Stimulated activated naive B cell treated with anti-CD40 and anti-IgM and Interleukin-4, amounts not matched to agents 10 μg/mL and 1 μg/mL and 100 μg/mL, for 72 hours (primary cell): ENCODE measurements at regions not wholly inside any gene's neighbourhood (a gene's known extent, or its start where the extent isn't known, plus 50 kb on each side); places are given as distances from the start of the nearest gene placed in this dataset.

Experiments used
- ATAC-seq, 2 donors: fragments of 150-1000 bp; cut with Tn5 transposase; replicated peaks; 2 replicates each; pipeline ENCODE4 v1.10.0; 2021; ENCODE audit warnings: moderate library complexity in 1 of 2
- DNase-seq: peaks from one replicate; pipeline ENCODE4 v3.0.0; 2021
- H3K27ac Mint-ChIP-seq: one replicate; pipeline ENCODE4 v1.8.0; 2022; ENCODE audit warnings: mild to moderate bottlenecking, mixed read lengths
- H3K27me3 Mint-ChIP-seq, 2 donors: one replicate each; pipeline ENCODE4 v1.8.0; 2022; ENCODE audit warnings: mixed read lengths in 2 of 2
- H3K36me3 Mint-ChIP-seq, 2 donors: one replicate each; pipeline ENCODE4 v1.8.0; 2022; ENCODE audit warnings: mixed read lengths in 2 of 2, mild to moderate bottlenecking in 1 of 2
- H3K4me1 Mint-ChIP-seq, 2 donors: one replicate each; pipeline ENCODE4 v1.8.0; 2022; ENCODE audit warnings: mixed read lengths in 2 of 2, mild to moderate bottlenecking in 1 of 2
- H3K4me3 Mint-ChIP-seq, 2 donors: one replicate each; pipeline ENCODE4 v1.8.0; 2022; ENCODE audit warnings: mild to moderate bottlenecking in 2 of 2, mixed read lengths in 2 of 2, moderate library complexity in 1 of 2
- H3K9me3 Mint-ChIP-seq, 2 donors: one replicate each; pipeline ENCODE4 v1.8.0; 2022; ENCODE audit warnings: mixed read lengths in 2 of 2, mild to moderate bottlenecking in 1 of 2

- Mint-ChIP-seq H3K4me1 (no peaks in the 10 kb centered on the region), H3K36me3 (no peaks in the 10 kb centered on the region), H3K9me3 (peaks cover 0 to 5% of the 10 kb centered on the region in 2 donors), H3K27me3 (no peaks in the 10 kb centered on the region), H3K4me3 (no peak overlapping the region), H3K27ac (no peak overlapping the region)
- no peak for ATAC-seq
- DNase-seq, result no peak
These were observed 140.2 kb upstream of the PRPS1L1 start for GRCh38 chr7:18167815-18168214.

GRCh38 chr7:18174996-18175395 lies 147.3 kb upstream of the PRPS1L1 start:
- peaks cover 0 to 9% of the 10 kb centered on the region in 2 donors for H3K27me3 Mint-ChIP-seq
- peaks cover 3 to 4% of the 10 kb centered on the region in 2 donors for H3K9me3 Mint-ChIP-seq
- H3K27ac Mint-ChIP-seq, result no peak overlapping the region
- peaks cover 14 to 16% of the 10 kb centered on the region in 2 donors for H3K4me1 Mint-ChIP-seq
- H3K4me3 Mint-ChIP-seq, result no peak overlapping the region
- no peaks in the 10 kb centered on the region for H3K36me3 Mint-ChIP-seq
- ATAC-seq, result no peak
- DNase-seq, result no peak

GRCh38 chr7:18175801-18176450 lies 148.3 kb upstream of the PRPS1L1 start:
- peaks cover 0 to 3% of the 10 kb centered on the region in 2 donors for H3K9me3 Mint-ChIP-seq
- H3K27ac Mint-ChIP-seq, result no peak overlapping the region
- peaks cover 0 to 9% of the 10 kb centered on the region in 2 donors for H3K27me3 Mint-ChIP-seq
- no peaks in the 10 kb centered on the region for H3K36me3 Mint-ChIP-seq
- no peak for DNase-seq
- H3K4me3 Mint-ChIP-seq, result no peak overlapping the region
- ATAC-seq, result no peak
- H3K4me1 Mint-ChIP-seq, result peaks cover 14 to 18% of the 10 kb centered on the region in 2 donors

GRCh38 chr7:18177129-18177814 lies 149.6 kb upstream of the PRPS1L1 start:
- no peaks in the 10 kb centered on the region for H3K36me3 Mint-ChIP-seq
- peaks cover 0 to 9% of the 10 kb centered on the region in 2 donors for H3K27me3 Mint-ChIP-seq
- ATAC-seq, result no peak
- H3K9me3 Mint-ChIP-seq, result peaks cover 0 to 3% of the 10 kb centered on the region in 2 donors
- peak overlapping the region; percentile 65 to 71 for H3K4me3 Mint-ChIP-seq
- DNase-seq, result no peak
- H3K27ac Mint-ChIP-seq, result no peak overlapping the region
- peaks cover 14 to 18% of the 10 kb centered on the region in 2 donors for H3K4me1 Mint-ChIP-seq

- peak; percentile 21 for DNase-seq
- peak overlapping the region; percentile 34 for H3K27ac Mint-ChIP-seq
- H3K4me3 Mint-ChIP-seq, result peak overlapping the region; percentile 65 to 71
- peaks cover 14 to 18% of the 10 kb centered on the region in 2 donors for H3K4me1 Mint-ChIP-seq
- peaks cover 0 to 3% of the 10 kb centered on the region in 2 donors for H3K9me3 Mint-ChIP-seq
- peaks cover 0 to 9% of the 10 kb centered on the region in 2 donors for H3K27me3 Mint-ChIP-seq
- ATAC-seq, result peak; percentile 88 to 90
- H3K36me3 Mint-ChIP-seq, result no peaks in the 10 kb centered on the region
These were observed 150.4 kb upstream of the PRPS1L1 start for GRCh38 chr7:18177815-18178660.

GRCh38 chr7:18179093-18179492 lies 151.4 kb upstream of the PRPS1L1 start:
- Mint-ChIP-seq H3K36me3 (no peaks in the 10 kb centered on the region), H3K4me3 (no peak overlapping the region), H3K27me3 (peaks cover 0 to 5% of the 10 kb centered on the region in 2 donors), H3K4me1 (peaks cover 14 to 18% of the 10 kb centered on the region in 2 donors), H3K9me3 (no peaks in the 10 kb centered on the region), H3K27ac (no peak overlapping the region)
- DNase-seq, result no peak
- peak in 1 of 2 donors; percentile 35 for ATAC-seq

- Mint-ChIP-seq H3K27ac (no peak overlapping the region), H3K36me3 (no peaks in the 10 kb centered on the region), H3K27me3 (no peaks in the 10 kb centered on the region), H3K4me3 (no peak overlapping the region), H3K4me1 (peaks cover 14 to 18% of the 10 kb centered on the region in 2 donors), H3K9me3 (no peaks in the 10 kb centered on the region)
- DNase-seq, result no peak
- no peak for ATAC-seq
These were observed 153.0 kb upstream of the PRPS1L1 start for GRCh38 chr7:18180685-18181084.

GRCh38 chr7:18189500-18190126 lies 162.0 kb upstream of the PRPS1L1 start:
- H3K27ac Mint-ChIP-seq, result no peak overlapping the region
- no peak overlapping the region for H3K4me3 Mint-ChIP-seq
- no peaks in the 10 kb centered on the region for H3K36me3 Mint-ChIP-seq
- no peaks in the 10 kb centered on the region for H3K27me3 Mint-ChIP-seq
- H3K9me3 Mint-ChIP-seq, result peaks cover 0 to 5% of the 10 kb centered on the region in 2 donors
- DNase-seq (no peak), ATAC-seq (no peak)
- H3K4me1 Mint-ChIP-seq, result no peaks in the 10 kb centered on the region

- Mint-ChIP-seq H3K4me1 (no peaks in the 10 kb centered on the region), H3K36me3 (no peaks in the 10 kb centered on the region), H3K27ac (no peak overlapping the region), H3K4me3 (no peak overlapping the region), H3K27me3 (no peaks in the 10 kb centered on the region), H3K9me3 (peaks cover 0 to 5% of the 10 kb centered on the region in 2 donors)
- ATAC-seq, result no peak
- DNase-seq, result no peak
These were observed 163.7 kb upstream of the PRPS1L1 start for GRCh38 chr7:18191341-18191740.

GRCh38 chr7:18191862-18192625 lies 164.4 kb upstream of the PRPS1L1 start:
- no peaks in the 10 kb centered on the region for H3K27me3 Mint-ChIP-seq
- no peaks in the 10 kb centered on the region for H3K36me3 Mint-ChIP-seq
- H3K27ac Mint-ChIP-seq, result no peak overlapping the region
- peaks cover 0 to 5% of the 10 kb centered on the region in 2 donors for H3K9me3 Mint-ChIP-seq
- DNase-seq, result no peak
- no peak for ATAC-seq
- H3K4me1 Mint-ChIP-seq, result no peaks in the 10 kb centered on the region
- no peak overlapping the region for H3K4me3 Mint-ChIP-seq

- Mint-ChIP-seq H3K36me3 (no peaks in the 10 kb centered on the region), H3K4me1 (no peaks in the 10 kb centered on the region), H3K27ac (no peak overlapping the region), H3K4me3 (no peak overlapping the region), H3K9me3 (peaks cover 0 to 1% of the 10 kb centered on the region in 2 donors), H3K27me3 (no peaks in the 10 kb centered on the region)
- DNase-seq (no peak), ATAC-seq (no peak)
These were observed 167.0 kb upstream of the PRPS1L1 start for GRCh38 chr7:18194616-18195015.

- H3K27me3 Mint-ChIP-seq, result no peaks in the 10 kb centered on the region
- no peak for DNase-seq
- H3K36me3 Mint-ChIP-seq, result no peaks in the 10 kb centered on the region
- H3K4me1 Mint-ChIP-seq, result peaks cover 0 to under 1% of the 10 kb centered on the region in 2 donors
- no peak overlapping the region for H3K27ac Mint-ChIP-seq
- peaks cover 0 to 1% of the 10 kb centered on the region in 2 donors for H3K9me3 Mint-ChIP-seq
- H3K4me3 Mint-ChIP-seq, result no peak overlapping the region
- ATAC-seq, result no peak
These were observed 169.0 kb upstream of the PRPS1L1 start for GRCh38 chr7:18196638-18197037.

- Mint-ChIP-seq H3K9me3 (peaks cover 0 to 1% of the 10 kb centered on the region in 2 donors), H3K36me3 (no peaks in the 10 kb centered on the region), H3K4me3 (no peak overlapping the region), H3K4me1 (peaks cover 4 to 22% of the 10 kb centered on the region in 2 donors), H3K27me3 (no peaks in the 10 kb centered on the region), H3K27ac (no peak overlapping the region)
- DNase-seq (no peak), ATAC-seq (no peak)
These were observed 171.2 kb upstream of the PRPS1L1 start for GRCh38 chr7:18198868-18199267.
